Fibroblast of skin of back (primary cell): ENCODE measurements at regions not wholly inside any gene's neighbourhood (a gene's known extent, or its start where the extent isn't known, plus 50 kb on each side); places are given as distances from the start of the nearest gene placed in this dataset.

Source experiments
- DNase-seq: peaks from one replicate; pipeline ENCODE4 v3.0.0-alpha.2; 2013

DNA sequence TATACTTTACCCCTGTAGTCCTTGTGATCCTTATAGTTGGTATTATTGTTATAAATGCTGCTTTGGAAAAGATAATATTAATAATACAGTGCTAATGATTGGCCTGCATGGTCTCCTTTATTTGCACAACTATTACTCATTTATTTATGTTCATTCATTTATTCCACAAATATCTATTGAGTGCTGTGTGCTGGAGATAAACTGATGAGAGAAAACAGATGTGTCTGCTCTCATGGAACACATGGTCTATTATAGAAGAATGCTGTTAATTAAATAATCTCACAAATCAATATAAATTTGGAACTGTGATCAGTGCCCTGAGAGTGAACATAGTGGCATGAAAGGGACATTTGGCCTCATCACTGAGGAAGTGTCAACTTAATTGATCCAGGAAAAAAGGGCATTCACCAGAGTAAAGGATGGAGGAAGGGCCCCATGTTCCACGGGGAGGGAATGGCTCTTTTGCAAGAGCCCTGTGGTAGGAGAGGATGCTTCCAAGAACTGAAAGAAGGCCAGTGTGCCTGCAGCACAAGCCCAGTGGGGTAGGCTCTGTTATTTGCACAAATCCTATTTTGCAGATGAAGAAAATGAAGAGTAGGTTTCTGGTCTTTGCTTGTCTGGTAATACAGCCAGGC, 91.5 kb upstream of the STK39 start:
- DNase-seq, result no peak

DNA sequence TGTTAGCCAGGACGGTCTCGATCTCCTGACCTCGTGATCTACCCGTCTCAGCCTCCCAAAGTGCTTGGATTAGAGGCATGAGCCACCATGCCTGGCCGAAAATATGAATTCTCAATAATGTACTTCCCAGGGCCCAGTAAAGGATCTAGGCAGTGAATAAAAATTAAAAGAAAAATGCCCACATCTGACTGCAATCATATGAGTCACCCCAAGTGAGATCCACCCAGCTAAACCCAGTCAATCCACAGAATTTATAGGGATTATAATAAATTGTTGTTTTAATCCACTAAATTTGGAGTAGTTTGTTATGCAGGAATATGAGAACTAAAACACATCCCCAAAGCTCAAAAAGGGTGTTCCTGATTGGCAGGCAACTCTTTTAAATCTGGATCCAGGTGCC, 93.5 kb upstream of the STK39 start:
- DNase-seq, result peak; percentile 11

DNA sequence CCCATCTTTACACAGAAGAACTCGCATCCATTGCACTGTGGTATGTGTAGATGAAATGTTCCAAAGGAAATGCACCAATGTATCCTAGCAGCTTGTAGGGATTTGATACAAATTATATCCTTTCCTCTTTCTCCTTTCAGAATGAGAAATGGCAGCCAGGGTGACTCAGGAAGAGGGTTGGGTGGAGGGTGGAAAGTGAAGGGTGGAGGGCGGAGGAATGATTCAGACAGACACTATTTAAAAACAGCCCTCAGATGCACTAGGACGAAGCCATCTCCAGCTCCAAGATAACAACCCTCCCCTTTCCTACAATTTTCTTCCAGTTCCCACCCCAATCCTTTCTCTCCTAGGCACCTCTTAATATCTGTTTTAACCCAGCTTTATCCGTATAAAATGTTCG, 96.2 kb upstream of the STK39 start:
- peak; percentile 63 for DNase-seq

DNA sequence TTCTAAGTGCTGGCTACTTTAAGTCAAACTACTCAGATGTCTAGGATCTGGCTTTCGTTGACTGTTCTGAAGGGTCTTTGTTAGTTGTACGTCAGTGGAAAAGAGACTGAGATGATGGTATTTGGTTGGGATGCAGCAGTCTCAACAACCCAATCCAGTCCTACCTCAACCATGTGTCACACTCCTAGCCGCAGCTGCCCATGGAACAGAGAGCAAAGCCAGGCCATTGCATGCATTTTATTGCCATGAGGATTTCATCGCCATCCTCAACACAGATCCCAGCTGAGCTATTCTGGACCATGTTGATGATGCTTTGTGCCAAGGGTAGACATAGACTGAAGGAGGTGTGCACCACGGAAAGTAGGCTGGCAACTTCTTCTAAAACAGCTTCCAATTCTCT, 97.3 kb upstream of the STK39 start:
- no peak for DNase-seq

DNA sequence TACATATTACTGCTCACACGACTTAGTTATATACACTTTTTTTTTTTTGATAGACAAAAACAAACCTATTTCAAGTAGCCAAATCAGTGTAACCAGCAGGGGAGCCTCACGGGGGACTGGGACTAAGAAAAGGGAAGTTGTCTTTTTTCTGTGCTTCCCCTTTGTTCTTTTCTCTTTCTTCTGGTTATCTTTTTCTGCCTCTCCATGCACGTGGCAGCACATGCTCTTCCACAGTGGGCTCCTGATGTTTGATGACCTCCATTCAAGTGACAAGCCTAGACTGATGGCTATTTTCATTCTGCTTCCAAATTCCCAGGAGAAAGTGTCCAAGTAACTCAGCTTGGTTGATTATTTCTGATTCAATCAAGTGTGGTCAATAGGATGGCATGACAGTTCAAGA, 98.2 kb upstream of the STK39 start:
- no peak for DNase-seq

DNA sequence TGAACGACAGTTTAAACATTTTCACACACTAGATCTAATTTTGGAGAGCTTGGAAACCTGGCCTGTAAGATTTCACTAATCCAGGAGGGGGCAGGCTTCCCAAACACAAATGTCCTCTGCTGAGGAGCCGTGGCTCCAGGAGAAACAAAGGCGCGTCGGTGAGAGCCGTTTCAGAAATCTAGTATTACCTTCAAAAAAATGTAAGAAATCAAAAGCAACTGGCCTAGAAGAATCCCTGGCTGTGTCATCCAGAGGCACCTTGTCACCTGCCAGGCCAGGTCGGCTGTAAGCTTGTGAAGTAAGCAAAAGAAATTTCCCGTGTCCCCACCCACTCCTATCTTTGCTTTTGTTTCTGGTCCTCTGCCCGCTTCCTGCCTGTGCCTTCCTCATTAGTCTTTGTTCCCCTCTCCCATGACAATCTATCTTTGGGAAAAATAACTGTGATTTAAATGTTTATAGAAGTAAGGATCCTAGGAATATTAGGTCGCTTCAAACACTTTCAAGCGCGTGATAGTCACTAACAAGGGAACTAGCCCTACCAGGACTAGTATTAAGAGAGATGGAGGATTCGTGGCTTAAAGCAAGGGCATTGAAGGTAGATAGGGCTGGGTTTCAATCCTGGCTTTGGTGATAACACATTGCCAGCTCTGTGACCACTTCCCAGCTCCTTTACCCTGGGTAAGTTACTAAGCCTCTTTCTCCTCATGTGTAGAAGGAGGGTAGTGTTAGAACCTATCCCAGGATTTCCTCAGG, 99.5 kb upstream of the STK39 start:
- DNase-seq, result peak; percentile 62

DNA sequence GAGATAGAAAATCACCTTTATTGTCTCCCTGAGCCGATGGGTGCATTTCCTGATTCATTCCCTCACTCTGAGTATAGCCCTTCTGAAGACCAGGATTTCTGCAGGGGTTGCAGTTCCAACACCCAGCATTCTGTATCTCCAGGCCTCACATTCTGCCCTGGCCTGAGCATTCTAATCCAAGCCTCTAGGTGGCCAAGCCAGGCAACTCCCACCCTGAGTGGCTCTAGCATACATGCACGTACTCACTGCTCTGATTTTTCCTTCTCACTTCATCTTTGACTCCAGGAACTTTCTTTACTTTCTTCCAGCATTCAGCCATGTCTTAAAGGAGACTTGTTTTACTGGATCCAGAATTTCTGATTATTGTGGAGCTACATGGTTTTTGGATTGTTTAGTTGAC, 100.7 kb upstream of the STK39 start:
- DNase-seq, result peak; percentile 25

DNA sequence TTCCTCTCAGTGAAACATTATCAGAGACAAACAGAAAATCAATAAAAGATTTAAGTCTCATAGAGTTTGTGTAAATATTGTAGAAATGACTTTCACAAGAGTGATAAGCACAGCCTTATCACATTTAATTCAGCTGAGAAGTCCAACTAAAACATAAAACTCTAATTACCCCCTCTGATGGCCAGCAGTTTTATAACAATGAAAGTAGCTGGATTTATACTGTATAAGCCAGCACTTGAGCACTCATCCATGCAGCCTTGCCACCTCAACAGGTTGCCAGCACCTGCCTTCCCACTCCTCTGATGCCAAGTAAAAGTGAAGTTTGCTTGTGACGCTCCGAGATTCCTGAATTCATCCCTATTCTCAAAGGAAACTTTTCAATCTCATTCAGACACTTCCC, 103.0 kb upstream of the STK39 start:
- no peak for DNase-seq

DNA sequence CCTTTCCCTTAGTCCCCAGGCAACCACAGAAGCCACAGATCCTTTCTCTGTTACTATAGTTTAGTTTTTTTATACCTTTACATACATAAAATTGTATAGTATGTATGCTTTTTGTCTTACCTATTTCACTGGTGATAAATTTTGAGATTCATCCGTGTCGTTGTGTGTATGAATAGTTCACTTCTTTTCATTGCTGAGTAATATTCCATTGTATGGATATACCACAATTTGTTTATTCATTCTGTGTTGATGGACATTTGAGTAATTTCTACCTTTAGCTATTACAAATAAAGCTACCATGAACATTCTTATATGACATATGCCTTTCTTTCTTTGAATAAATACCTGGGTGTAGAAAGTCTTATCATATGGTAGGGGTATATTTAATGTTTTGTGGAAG, 102.8 kb upstream of the CERS6 start:
- no peak for DNase-seq

DNA sequence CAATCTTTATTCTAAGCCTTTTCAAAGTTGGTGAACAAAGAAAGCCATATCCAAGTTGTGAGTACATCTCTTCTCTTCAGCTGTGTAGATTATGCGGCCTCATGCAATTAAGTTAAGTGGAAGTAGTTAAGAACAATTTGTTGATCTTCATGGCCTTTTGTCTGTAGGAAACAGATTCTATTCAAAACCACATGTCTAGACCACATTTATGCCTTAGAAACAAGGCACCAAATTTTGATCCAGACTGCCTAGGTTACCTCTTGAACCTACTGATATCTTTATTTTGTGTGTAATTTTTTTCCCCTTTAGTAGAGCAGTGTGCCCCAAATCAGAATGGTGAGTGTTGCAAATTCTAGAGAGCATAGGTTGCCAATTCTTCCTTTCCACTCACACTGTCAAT, 101.6 kb upstream of the CERS6 start:
- no peak for DNase-seq

DNA sequence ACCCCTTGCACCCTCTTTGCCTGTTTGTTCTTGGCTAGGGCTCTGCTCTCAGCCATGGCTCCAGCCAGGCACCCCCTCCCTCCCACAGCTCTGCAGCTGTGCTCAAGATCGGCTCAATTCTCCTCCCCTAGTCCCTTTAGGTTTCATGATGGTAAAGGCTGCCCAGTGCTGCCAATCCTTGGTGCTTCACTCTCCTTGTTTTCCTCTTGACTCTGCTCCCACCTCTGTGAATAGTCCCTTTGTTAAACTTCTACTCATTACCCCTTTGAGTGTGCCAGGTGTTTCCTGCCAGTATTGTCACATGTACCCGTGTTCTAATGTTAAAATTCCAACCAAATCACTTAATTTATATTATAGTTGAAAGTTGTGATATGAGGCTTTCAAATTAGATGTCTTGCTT, 101.0 kb upstream of the CERS6 start:
- DNase-seq, result no peak

DNA sequence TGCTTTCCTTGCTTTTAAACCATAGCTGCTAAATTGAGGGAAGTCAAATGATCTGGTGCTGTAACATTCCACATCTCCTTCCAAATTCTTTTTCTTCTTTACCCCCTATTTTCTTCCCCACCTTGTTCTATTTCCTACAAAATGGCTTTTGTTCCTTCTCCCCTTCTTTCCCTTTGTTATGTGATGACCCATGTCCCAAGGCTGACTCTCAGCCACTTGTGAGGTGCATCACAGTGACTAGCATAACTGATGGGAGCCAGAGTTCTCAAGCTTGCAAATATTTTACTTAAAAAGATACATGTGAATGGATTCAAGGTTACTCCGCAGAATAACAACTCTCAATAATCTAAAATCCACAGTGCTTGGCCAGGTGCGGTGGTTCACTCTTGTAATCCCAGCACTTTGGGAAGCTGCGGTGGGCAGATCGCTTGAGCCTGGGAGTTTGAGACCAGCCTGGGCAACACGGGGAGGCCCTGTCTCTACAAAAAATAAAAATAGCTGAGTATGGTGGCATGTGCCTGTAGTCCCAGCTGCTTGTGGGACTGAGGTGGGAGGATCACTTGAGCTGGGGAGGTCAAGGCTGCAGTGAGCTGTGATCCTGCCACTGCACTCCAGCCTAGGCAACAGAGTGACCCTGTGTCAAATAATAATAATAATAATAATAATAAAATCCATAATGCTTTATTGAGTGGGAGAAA, 100.1 kb upstream of the CERS6 start:
- no peak for DNase-seq

DNA sequence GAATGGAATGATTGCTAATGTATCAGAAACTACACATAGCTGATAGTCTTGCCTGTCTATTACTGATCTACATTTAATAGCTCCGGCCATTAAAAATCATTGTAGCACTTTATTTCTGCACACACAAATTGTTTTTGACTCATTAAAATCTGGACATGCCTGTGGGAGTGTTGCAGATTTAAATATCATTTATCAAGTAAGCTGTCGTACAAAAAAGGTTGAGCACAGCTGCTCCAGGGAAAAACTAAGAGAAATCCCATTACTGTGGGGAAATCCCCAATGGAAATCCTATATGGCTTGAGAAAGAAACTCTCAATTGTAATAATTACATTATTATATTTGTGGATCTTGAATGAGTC, 99.6 kb upstream of the CERS6 start:
- DNase-seq, result no peak

DNA sequence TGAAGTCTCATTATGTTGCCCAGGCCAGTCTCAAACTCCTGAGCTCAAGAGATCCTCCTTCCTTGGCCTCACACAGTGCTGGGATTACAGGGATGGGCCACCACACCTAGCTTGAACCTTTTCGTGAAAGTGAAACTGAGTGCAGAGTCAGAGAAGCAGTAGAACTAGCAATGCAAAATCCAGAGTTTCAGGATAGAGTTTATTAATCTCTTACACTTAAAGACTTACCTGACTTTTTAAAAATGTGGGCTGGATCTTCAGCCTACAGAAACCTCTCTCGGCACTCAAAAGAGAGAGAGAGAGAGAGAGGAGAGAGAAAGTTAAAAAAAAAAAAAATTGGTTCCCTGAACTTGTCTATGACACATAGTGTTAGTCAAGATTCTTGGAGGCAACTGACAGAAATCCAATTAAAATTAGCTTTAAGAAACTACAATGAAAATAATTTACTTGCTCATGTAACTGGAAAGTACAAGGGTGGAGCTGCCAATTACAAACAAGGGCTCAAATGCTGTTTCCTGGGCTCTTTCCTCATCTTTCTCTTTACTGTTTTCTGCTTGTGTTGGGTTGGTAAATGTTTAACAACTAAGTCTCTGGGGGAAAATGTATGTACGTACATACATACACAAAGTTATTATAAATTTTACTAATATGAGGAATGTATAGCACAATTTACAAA, 98.1 kb upstream of the CERS6 start:
- DNase-seq, result no peak

DNA sequence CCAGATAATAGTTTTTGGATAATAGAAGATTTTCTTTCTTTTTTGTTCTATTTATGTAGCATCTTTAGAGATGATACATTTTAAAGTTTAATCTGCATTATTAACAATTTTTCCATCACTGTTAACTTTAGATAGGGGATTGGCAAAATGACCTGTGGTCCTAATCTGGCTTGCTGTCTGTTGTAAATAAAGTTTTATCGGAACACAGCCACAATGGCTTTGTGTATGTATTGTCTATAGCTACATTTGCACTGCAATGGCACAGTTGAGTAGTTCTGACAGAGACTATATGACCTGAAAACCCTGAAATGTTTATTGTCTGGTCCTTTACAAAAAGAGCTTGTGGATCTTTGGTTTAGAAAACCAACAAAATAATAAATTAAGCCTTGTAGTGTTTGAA, 97.0 kb upstream of the CERS6 start:
- no peak for DNase-seq

DNA sequence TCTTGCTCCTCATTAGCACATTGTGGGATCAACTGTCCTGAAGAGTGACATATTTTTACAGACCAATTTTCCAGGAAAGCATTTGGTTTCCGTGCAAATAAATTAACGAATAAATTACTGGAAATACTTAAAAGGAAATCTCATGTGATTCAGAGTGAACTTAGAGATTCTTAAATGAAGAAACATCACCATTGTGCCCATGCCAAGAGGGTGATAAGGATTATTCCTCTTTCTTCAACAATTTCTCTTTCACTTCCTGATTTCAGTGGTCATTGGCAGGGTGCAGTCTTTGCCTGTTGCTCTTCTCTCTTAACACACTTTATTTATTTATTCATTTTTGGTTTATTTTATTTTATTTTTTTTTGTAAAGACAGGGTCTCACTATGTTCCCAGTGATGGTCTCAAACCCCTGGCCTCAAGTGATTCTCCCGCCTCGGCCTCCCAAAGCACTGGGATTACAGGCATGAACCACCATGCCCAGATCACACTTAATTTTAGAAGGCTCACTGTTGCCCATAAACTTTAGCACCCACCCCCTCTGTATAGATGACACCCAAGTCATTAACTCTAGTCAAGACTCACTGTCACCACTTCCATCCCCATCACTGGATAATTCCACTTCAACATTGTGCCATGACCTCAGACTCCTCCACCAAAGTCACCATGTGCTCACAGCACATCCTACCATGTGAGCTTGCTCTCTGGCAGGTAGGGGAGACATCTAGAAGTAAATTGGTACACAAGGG, 92.6 kb upstream of the CERS6 start:
- DNase-seq, result no peak

DNA sequence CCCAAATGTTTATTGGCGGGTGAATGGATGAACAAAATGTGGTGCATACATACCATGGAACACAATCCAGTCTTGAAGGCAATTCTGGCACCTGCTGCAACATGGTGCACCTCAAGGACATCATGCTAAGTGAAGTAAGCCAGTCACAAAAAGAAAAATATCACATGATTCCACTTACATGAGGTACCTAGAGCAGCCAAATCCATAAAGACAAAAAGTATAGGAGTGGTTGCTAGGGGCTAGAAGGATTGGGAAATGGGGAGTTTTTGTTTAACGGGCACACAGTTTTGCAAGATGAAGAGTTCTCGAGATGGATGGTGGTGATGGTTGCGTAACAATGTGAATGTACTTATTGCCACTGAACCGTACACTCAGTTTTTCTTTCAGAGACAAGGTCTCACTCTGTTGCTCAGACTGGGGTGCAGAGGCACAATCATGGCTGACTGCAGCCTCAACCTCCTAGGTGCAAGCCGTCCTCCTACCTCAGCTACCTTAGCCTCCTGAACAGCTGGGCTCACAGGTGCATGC, 90.9 kb upstream of the CERS6 start:
- no peak for DNase-seq

DNA sequence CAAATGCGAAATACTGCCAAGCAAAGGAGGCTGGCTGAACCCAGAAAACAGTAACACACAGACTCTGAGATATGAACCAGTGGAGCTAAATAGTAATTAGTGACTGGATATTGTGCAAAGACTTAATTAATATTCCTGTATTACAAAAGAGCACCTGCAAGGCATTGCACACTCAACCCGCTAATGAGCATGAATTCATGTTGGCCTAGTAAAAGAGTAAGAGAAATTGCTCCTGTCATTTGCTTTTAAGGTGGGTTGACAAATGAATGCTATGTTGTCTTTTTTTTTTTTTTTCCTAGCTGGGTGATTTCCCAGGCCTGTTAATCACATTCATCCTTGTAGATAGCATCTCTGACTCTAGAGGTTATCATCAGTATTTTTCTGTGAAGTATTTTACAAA, 87.0 kb upstream of the CERS6 start:
- DNase-seq, result no peak

DNA sequence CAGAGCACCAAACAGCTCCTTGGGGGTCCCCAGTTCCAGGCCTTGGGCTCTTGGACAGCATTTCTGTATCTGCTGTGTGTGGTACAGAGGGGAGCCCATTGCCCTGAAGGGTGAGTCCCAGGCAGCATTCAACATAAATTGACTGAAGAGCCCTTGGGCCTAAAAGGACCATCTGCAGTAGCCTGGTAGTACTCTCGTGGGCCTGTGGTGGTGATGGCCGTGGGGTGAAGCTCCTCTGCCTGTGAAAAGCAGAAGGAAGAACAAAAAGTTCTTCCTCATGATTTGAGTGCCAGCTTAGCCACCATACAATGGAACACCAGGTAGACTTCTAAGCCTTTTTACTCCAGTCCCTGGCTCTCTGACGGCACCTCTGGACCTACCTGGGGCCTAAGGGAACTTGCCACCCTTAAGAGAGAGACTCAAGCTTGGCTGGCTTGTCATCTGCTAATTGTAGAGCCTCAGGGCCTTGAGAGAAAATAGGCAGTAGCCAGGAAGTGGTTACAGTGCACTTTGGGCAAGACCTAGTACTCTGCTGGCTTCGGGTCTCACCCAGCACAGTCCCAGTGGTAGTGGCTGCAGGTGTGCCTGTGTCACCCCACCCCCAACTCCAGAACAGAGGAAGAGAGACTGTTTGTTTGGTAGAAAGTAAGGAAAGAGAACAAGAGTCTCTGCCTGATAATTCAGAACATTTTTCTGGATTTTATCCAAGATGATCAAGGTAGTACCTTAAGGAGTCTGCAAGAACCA, 84.6 kb upstream of the CERS6 start:
- no peak for DNase-seq

DNA sequence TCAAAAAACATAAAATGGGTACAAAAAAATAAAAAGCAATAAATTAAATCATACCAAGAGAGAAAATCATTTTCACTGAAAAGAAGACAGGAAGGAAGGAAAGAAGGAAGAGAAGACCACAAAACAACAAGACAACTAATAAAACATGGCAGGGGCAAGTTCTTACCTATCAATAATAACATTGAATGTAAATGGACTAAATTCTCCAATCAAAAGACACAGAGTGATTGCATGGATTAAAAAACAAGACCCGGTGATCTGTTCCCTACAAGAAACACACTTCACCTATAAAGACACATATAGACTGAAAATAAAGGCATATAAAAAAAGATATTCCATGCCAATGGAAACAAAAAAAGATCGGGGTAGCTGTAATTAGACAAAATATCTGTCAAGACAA, 82.6 kb upstream of the CERS6 start:
- DNase-seq, result no peak

DNA sequence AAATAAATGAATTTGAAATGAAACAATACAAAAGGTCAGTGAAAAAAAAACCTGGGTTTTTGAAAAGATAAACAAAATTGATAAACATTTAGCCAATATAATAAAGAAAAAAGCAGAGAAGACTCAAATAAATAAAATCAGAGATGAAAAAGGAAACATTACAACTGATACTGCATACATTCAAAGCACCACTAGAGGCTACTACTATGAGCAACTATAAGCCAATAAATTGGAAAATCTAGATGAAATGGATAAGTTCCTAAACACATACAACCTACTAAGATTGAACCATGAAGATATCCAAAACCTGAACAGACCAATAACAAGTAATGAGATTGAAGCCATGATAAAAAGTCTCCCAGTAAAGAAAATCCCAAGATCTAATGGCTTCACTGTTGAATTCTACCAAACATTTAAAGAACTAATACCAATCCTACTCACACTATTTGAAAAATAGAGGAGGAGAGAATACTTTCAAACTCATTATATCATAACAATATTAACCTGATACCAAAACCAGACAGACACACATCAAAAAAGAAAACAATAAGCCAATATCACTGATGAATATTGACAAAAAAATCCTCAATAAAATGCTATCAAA, 80.8 kb upstream of the CERS6 start:
- no peak for DNase-seq
